B cell (primary cell): ENCODE measurements at regions not wholly inside any gene's neighbourhood (a gene's known extent, or its start where the extent isn't known, plus 50 kb on each side); places are given as distances from the start of the nearest gene placed in this dataset.

Experiments
- ATAC-seq: fragments of 200-7000 bp; cut with Tn5 transposase; one replicate; pipeline ENCODE4 v1.10.0; 2021; ENCODE audit warnings: low read depth, mild to moderate bottlenecking, moderate number of reproducible peaks, moderate library complexity
- CTCF ChIA-PET: fragments of 350-600 bp; sonication (Branson Sonifier 250); formaldehyde crosslinking; loops from one replicate; lab custom pipeline; 2021; ENCODE audit warnings: antibody characterized with exemption, inconsistent platforms; lab: Charles Lee
- POLR2A ChIA-PET: fragments of 350-600 bp; sonication (Branson Sonifier 250); formaldehyde crosslinking; loops from one replicate; lab custom pipeline; 2021; ENCODE audit warnings: antibody characterized with exemption; lab: Charles Lee
- DNase-seq: peaks from one replicate; pipeline ENCODE4 v3.0.0; 2013
- H2AFZ ChIP-seq: 2 replicates; pipeline ENCODE4 v1.6.1; 2012; ENCODE audit warnings: mild to moderate bottlenecking, low read depth, low read length; ENCODE audit not compliant: insufficient read depth, poor library complexity, severe bottlenecking
- H3K27ac ChIP-seq, 2 donors: 1 replicate in 1 of 2; 2 replicates in 1 of 2; pipeline ENCODE4 v1.5.1; 2012 to 2013; ENCODE audit warnings: low read length in 2 of 2, mild to moderate bottlenecking in 2 of 2, moderate library complexity in 1 of 2
- H3K27me3 ChIP-seq, 4 experiments: fragments of 200-600 bp in 1 of 4; sonication (generic) in 1 of 4; replicated peaks in 1 of 4; 1 replicate in 2 of 4; 2 replicates in 2 of 4; pipeline versions ENCODE4 v1.6.1 to v1.7.0; 2013 to 2016; ENCODE audit warnings: low read length in 3 of 4, mild to moderate bottlenecking in 2 of 4, mixed read lengths in 1 of 4, moderate library complexity in 1 of 4; ENCODE audit not compliant: insufficient read depth in 4 of 4, control insufficient read depth in 3 of 4; ENCODE audit errors: control extremely low read depth in 1 of 4
- H3K36me3 ChIP-seq, 2 experiments: replicated peaks in 1 of 2; 1 replicate in 1 of 2; 2 replicates in 1 of 2; pipeline versions ENCODE4 v1.6.1 to v1.7.1; 2013; ENCODE audit warnings: low read length in 1 of 2; ENCODE audit not compliant: insufficient read depth in 2 of 2, control insufficient read depth in 1 of 2; ENCODE audit errors: control extremely low read depth in 1 of 2, extremely low read depth in 1 of 2
- H3K4me1 ChIP-seq, 2 donors: fragments of 200-600 bp in 1 of 2; sonication (generic) in 1 of 2; 1 replicate in 1 of 2; 2 replicates in 1 of 2; pipeline versions ENCODE4 v1.5.1 to v1.6.1; 2013 to 2017; ENCODE audit warnings: low read length in 2 of 2; ENCODE audit not compliant: control insufficient read depth in 2 of 2, insufficient read depth in 2 of 2
- H3K4me2 ChIP-seq: replicated peaks from 2 replicates; pipeline ENCODE3; 2012; ENCODE audit warnings: mild to moderate bottlenecking, low read depth, low read length; ENCODE audit not compliant: poor library complexity, severe bottlenecking
- H3K4me3 ChIP-seq, 5 experiments: fragments of 200-600 bp in 1 of 5; sonication (generic) in 1 of 5; 1 replicate in 3 of 5; 2 replicates in 2 of 5; pipeline versions ENCODE4 v1.5.1 to v1.7.0; 2011 to 2016; ENCODE audit warnings: low read length in 4 of 5, mild to moderate bottlenecking in 4 of 5, low read depth in 2 of 5, control low read depth in 1 of 5, moderate library complexity in 1 of 5; ENCODE audit not compliant: insufficient read depth in 1 of 5; ENCODE audit errors: control extremely low read depth in 1 of 5, extremely low read depth in 1 of 5
- H3K79me2 ChIP-seq: fragments of 200-600 bp; sonication (generic); one replicate; pipeline ENCODE4 v1.6.0; 2016; ENCODE audit warnings: low read length; ENCODE audit not compliant: control insufficient read depth, insufficient read depth
- H3K9ac ChIP-seq: fragments of 200-600 bp; sonication (generic); 2 replicates; pipeline ENCODE4 v1.6.1; 2017; ENCODE audit warnings: mild to moderate bottlenecking, low read length, moderate library complexity
- H3K9me3 ChIP-seq, 3 donors: one replicate each; pipeline versions ENCODE4 v1.6.1 to v1.7.1; 2013; ENCODE audit warnings: low read length in 2 of 3; ENCODE audit not compliant: control insufficient read depth in 2 of 3, insufficient read depth in 1 of 3; ENCODE audit errors: control extremely low read depth in 1 of 3
- H4K20me1 ChIP-seq: 2 replicates; pipeline ENCODE4 v1.6.0; 2012; ENCODE audit warnings: mild to moderate bottlenecking, low read length; ENCODE audit not compliant: insufficient read depth, control insufficient read depth, poor library complexity, severe bottlenecking
- H3K27ac Mint-ChIP-seq: one replicate; pipeline ENCODE4 v1.8.0; 2021; ENCODE audit warnings: mixed read lengths
- H3K27me3 Mint-ChIP-seq: one replicate; pipeline ENCODE4 v1.8.0; 2021; ENCODE audit warnings: mixed read lengths
- H3K4me1 Mint-ChIP-seq: one replicate; pipeline ENCODE4 v1.8.0; 2021; ENCODE audit warnings: mixed read lengths
- H3K4me3 Mint-ChIP-seq: one replicate; pipeline ENCODE4 v1.8.0; 2021; ENCODE audit warnings: mixed read lengths
- H3K9me3 Mint-ChIP-seq: one replicate; pipeline ENCODE4 v1.8.0; 2022; ENCODE audit warnings: mixed read lengths; ENCODE audit not compliant: insufficient read depth
- CTCF ChIP-seq: fragments of 200-600 bp; IDR thresholded peaks from one replicate; pipeline ENCODE4 v1.8.0; 2022; ENCODE audit warnings: antibody characterized with exemption, mild to moderate bottlenecking
- EZH2 ChIP-seq: IDR thresholded peaks from 2 replicates; pipeline ENCODE4 v1.6.1; 2012; ENCODE audit warnings: borderline replicate concordance, low read depth, mild to moderate bottlenecking, moderate library complexity, low read length; ENCODE audit not compliant: insufficient read depth, poor library complexity, severe bottlenecking
- WGBS: methylation state at CpG from one replicate; pipeline ENCODE4 v1.1.5; 2013; ENCODE audit warnings: missing lambda C conversion rate; ENCODE audit not compliant: insufficient coverage; 5-methylcytosine and 5-hydroxymethylcytosine counted together
- intact Hi-C: fragments of 100-400 bp; cut with micrococcal nuclease; formaldehyde crosslinking; loops from one replicate; pipeline ENCODE4 v1.10.0; 2022

- Histone ChIP-seq H3K36me3 (no peaks in the 10 kb centered on the region), H3K4me3 (no peak overlapping the region), H3K4me1 (no peaks in the 10 kb centered on the region), H2AFZ (no peak overlapping the region), H3K79me2 (no peaks in the 10 kb centered on the region), H3K9me3 (peaks cover 0 to 9% (median 3%) of the 10 kb centered on the region in 3 donors), H3K4me2 (no peak overlapping the region), H3K27ac (no peak overlapping the region), H3K9ac (no peak overlapping the region), H3K27me3 (no peaks in the 10 kb centered on the region), H4K20me1 (no peaks in the 10 kb centered on the region)
- no peak overlapping the region for H3K27ac Mint-ChIP-seq
- ATAC-seq (no peak), DNase-seq (no peak)
- H3K4me1 Mint-ChIP-seq, result no peaks in the 10 kb centered on the region
- no peaks in the 10 kb centered on the region for H3K27me3 Mint-ChIP-seq
- CTCF ChIA-PET, result no interaction called here
- intact Hi-C loops, result no loop called here
- POLR2A ChIA-PET, result no interaction called here
- no peak overlapping the region for H3K4me3 Mint-ChIP-seq
- WGBS, result 94% methylated on average over 3 of the region's 3 CpGs
- H3K9me3 Mint-ChIP-seq, result peaks cover 7% of the 10 kb centered on the region
- no peak for TF ChIP-seq EZH2
- TF ChIP-seq CTCF, result no peak
Observed at GRCh38 chr4:31530555-31530954, 810.4 kb downstream of the PCDH7 start.

GRCh38 chr4:31538877-31539276 is 818.7 kb downstream of the PCDH7 start:
- Histone ChIP-seq H3K27ac (no peak overlapping the region), H3K79me2 (no peaks in the 10 kb centered on the region), H3K9ac (no peak overlapping the region), H3K4me2 (no peak overlapping the region), H3K36me3 (no peaks in the 10 kb centered on the region), H4K20me1 (no peaks in the 10 kb centered on the region), H3K4me3 (no peak overlapping the region), H2AFZ (no peak overlapping the region), H3K27me3 (no peaks in the 10 kb centered on the region), H3K4me1 (no peaks in the 10 kb centered on the region), H3K9me3 (peaks cover 0 to 4% (median 0%) of the 10 kb centered on the region in 3 donors)
- Mint-ChIP-seq H3K9me3 (peaks cover 3% of the 10 kb centered on the region), H3K27me3 (no peaks in the 10 kb centered on the region), H3K4me1 (no peaks in the 10 kb centered on the region), H3K4me3 (no peak overlapping the region), H3K27ac (no peak overlapping the region)
- ChIA-PET CTCF (interaction anchor here (0.7 kb wide), 1 partner anchor 1738 kb away, joined by 3 read pairs; no protein-coding TSS in a partner anchor), POLR2A (no interaction called here)
- no peak for TF ChIP-seq CTCF
- ATAC-seq (no peak), DNase-seq (no peak)
- intact Hi-C loops, result no loop called here
